OCI-LY1 (cell line): ENCODE measurements at regions not wholly inside any gene's neighbourhood (a gene's known extent, or its start where the extent isn't known, plus 50 kb on each side); places are given as distances from the start of the nearest gene placed in this dataset.

Experiments used
- H2AFZ ChIP-seq: fragments of 200-600 bp; sonication (generic), shearing (Covaris generic); 2 replicates; pipeline ENCODE4 v1.6.0; 2014; ENCODE audit warnings: antibody characterized with exemption, mild to moderate bottlenecking, low read length
- H3F3A ChIP-seq: fragments of 200-600 bp; sonication (generic), shearing (Covaris generic); 2 replicates; pipeline ENCODE4 v1.6.0; 2014; ENCODE audit warnings: mild to moderate bottlenecking, antibody characterized with exemption, low read length, moderate library complexity; ENCODE audit not compliant: insufficient read depth
- H3K27ac ChIP-seq: fragments of 200-600 bp; sonication (generic); 2 replicates; pipeline ENCODE4 v1.5.1; 2014; ENCODE audit warnings: low read length, mixed run types, mild to moderate bottlenecking, low read depth; ENCODE audit not compliant: poor library complexity, severe bottlenecking
- H3K27me3 ChIP-seq: fragments of 200-600 bp; sonication (generic); 2 replicates; pipeline ENCODE4 v1.6.0; 2014; ENCODE audit warnings: antibody characterized with exemption, mild to moderate bottlenecking, low read length, moderate library complexity; ENCODE audit not compliant: insufficient read depth
- H3K36me3 ChIP-seq: fragments of 200-600 bp; sonication (generic); 2 replicates; pipeline ENCODE4 v1.6.1; 2014; ENCODE audit warnings: mild to moderate bottlenecking, antibody characterized with exemption, low read length, moderate library complexity, mixed read lengths; ENCODE audit not compliant: insufficient read depth
- H3K4me1 ChIP-seq: fragments of 200-600 bp; sonication (generic); 2 replicates; pipeline ENCODE4 v1.5.1; 2014; ENCODE audit warnings: mild to moderate bottlenecking, low read length, moderate library complexity; ENCODE audit not compliant: insufficient read depth, severe bottlenecking
- H3K4me2 ChIP-seq: fragments of 200-600 bp; sonication (generic), shearing (Covaris generic); 2 replicates; pipeline ENCODE4 v1.6.1; 2014; ENCODE audit warnings: low read length
- H3K4me3 ChIP-seq: fragments of 200-600 bp; sonication (generic); 2 replicates; pipeline ENCODE4 v1.5.1; 2014; ENCODE audit warnings: low read length, low read depth, mild to moderate bottlenecking, mixed read lengths; ENCODE audit not compliant: poor library complexity, severe bottlenecking
- H3K79me2 ChIP-seq: fragments of 200-600 bp; shearing (Covaris generic); 2 replicates; pipeline ENCODE4 v1.6.1; 2016; ENCODE audit warnings: mixed run types, low read length, mixed read lengths; ENCODE audit not compliant: insufficient read depth
- H3K9ac ChIP-seq: fragments of 200-600 bp; sonication (generic), shearing (Covaris generic); 2 replicates; pipeline ENCODE4 v1.6.1; 2014; ENCODE audit warnings: mild to moderate bottlenecking, low read length, mixed read lengths
- H3K9me2 ChIP-seq: fragments of 200-600 bp; sonication (generic), shearing (Covaris generic); 2 replicates; pipeline ENCODE4 v1.6.1; 2014; ENCODE audit warnings: low read depth, mild to moderate bottlenecking, low read length, mixed read lengths
- H3K9me3 ChIP-seq: fragments of 200-600 bp; shearing (Covaris generic); 2 replicates; pipeline ENCODE4 v1.6.1; 2014; ENCODE audit warnings: low read length, mixed read lengths
- H4K20me1 ChIP-seq: fragments of 200-600 bp; sonication (generic), shearing (Covaris generic); 2 replicates; pipeline ENCODE4 v1.6.0; 2016; ENCODE audit warnings: mild to moderate bottlenecking, low read length; ENCODE audit not compliant: insufficient read depth
- EZH2 ChIP-seq: fragments of 200-600 bp; sonication (generic), shearing (Covaris generic); IDR thresholded peaks from 2 replicates; pipeline ENCODE4 v1.8.0; 2017; ENCODE audit warnings: borderline replicate concordance, mixed run types, mild to moderate bottlenecking, antibody characterized with exemption, low read length, moderate library complexity, mixed read lengths
- TF ChIP-seq, protein P1 (sequence below): fragments of 200-600 bp; sonication (generic), shearing (Covaris generic); IDR thresholded peaks from 2 replicates; pipeline ENCODE4 v1.5.1; 2017; ENCODE audit warnings: mild to moderate bottlenecking, antibody characterized with exemption, low read length, moderate library complexity, mixed read lengths

DNA sequence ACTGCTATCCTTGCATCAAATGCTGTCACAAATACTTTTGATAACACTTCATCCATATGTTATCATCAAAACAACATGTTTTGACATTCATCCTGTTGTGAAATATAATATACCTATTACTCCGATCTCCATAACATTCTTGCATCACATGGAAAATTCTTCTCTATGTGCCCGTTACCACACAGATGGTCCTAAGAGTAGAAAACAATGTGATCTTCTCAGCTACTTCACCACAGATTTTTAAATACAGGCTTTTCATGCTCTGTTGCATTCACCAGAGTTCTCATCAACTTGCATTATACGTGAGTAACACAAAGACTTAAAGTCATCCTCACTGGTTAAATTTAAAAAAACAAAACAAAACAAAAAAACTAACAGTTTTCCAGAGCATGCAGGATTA, 1603.3 kb upstream of the ZEB2 start:
- H3K4me3 ChIP-seq = no peak overlapping the region
- H3K4me1 ChIP-seq = peaks cover 21% of the 10 kb centered on the region
- no peaks in the 10 kb centered on the region for H3K9me2 ChIP-seq
- H3K27ac ChIP-seq = no peak overlapping the region
- no peaks in the 10 kb centered on the region for H3K9me3 ChIP-seq
- no peaks in the 10 kb centered on the region for H3K79me2 ChIP-seq
- H3K27me3 ChIP-seq = no peaks in the 10 kb centered on the region
- no peaks in the 10 kb centered on the region for H3K36me3 ChIP-seq
- TF ChIP-seq EZH2 = no peak
- TF ChIP-seq, protein P1, sequence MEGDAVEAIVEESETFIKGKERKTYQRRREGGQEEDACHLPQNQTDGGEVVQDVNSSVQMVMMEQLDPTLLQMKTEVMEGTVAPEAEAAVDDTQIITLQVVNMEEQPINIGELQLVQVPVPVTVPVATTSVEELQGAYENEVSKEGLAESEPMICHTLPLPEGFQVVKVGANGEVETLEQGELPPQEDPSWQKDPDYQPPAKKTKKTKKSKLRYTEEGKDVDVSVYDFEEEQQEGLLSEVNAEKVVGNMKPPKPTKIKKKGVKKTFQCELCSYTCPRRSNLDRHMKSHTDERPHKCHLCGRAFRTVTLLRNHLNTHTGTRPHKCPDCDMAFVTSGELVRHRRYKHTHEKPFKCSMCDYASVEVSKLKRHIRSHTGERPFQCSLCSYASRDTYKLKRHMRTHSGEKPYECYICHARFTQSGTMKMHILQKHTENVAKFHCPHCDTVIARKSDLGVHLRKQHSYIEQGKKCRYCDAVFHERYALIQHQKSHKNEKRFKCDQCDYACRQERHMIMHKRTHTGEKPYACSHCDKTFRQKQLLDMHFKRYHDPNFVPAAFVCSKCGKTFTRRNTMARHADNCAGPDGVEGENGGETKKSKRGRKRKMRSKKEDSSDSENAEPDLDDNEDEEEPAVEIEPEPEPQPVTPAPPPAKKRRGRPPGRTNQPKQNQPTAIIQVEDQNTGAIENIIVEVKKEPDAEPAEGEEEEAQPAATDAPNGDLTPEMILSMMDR = no peak
- no peak overlapping the region for H3K9ac ChIP-seq
- H4K20me1 ChIP-seq = no peaks in the 10 kb centered on the region
- no peaks in the 10 kb centered on the region for H3F3A ChIP-seq
- no peak overlapping the region for H2AFZ ChIP-seq
- H3K4me2 ChIP-seq = no peak overlapping the region

DNA sequence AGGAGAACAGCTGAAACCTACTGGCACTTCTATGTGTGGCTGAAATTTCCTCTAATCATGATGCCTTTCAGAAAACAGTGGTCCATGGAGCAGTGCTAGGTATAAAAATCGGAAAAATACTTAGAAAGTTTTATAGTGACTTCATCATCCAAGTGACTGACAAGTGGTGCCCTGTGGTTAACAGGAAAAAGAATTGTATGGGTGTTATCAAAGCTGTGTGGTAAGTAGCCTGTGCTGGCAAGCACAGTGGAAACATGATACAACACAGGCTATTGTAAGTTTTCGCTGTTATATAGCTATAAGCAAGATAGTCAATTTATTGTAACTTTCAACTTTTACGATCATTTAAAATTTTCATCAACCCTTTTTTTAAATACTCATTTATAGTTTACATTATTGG, 1599.7 kb upstream of the ZEB2 start:
- H3K9ac ChIP-seq = no peak overlapping the region
- no peak overlapping the region for H3K27ac ChIP-seq
- no peaks in the 10 kb centered on the region for H3K9me2 ChIP-seq
- no peaks in the 10 kb centered on the region for H3F3A ChIP-seq
- no peak overlapping the region for H2AFZ ChIP-seq
- H4K20me1 ChIP-seq = no peaks in the 10 kb centered on the region
- H3K36me3 ChIP-seq = no peaks in the 10 kb centered on the region
- no peak overlapping the region for H3K4me2 ChIP-seq
- no peaks in the 10 kb centered on the region for H3K9me3 ChIP-seq
- no peaks in the 10 kb centered on the region for H3K79me2 ChIP-seq
- H3K4me3 ChIP-seq = no peak overlapping the region
- peaks cover 21% of the 10 kb centered on the region for H3K4me1 ChIP-seq
- TF ChIP-seq, protein P1 = no peak
- no peak for TF ChIP-seq EZH2
- H3K27me3 ChIP-seq = no peaks in the 10 kb centered on the region

GRCh38 chr2:146108993-146109392, 1589.1 kb upstream of the ZEB2 start:
- no peaks in the 10 kb centered on the region for H3K9me2 ChIP-seq
- no peaks in the 10 kb centered on the region for H3K4me1 ChIP-seq
- no peak overlapping the region for H3K9ac ChIP-seq
- no peaks in the 10 kb centered on the region for H4K20me1 ChIP-seq
- no peak overlapping the region for H3K4me2 ChIP-seq
- no peak overlapping the region for H3K4me3 ChIP-seq
- H3K79me2 ChIP-seq = no peaks in the 10 kb centered on the region
- H3F3A ChIP-seq = no peaks in the 10 kb centered on the region
- no peak overlapping the region for H2AFZ ChIP-seq
- TF ChIP-seq EZH2 = no peak
- TF ChIP-seq, protein P1 = no peak
- no peak overlapping the region for H3K27ac ChIP-seq
- no peaks in the 10 kb centered on the region for H3K36me3 ChIP-seq
- no peaks in the 10 kb centered on the region for H3K9me3 ChIP-seq
- H3K27me3 ChIP-seq = no peaks in the 10 kb centered on the region
